ENCODE measurements at regions not wholly inside any gene's neighbourhood (a gene's known extent, or its start where the extent isn't known, plus 50 kb on each side); places are given as distances from the start of the nearest gene placed in this dataset.

- H3K9me3 Mint-ChIP-seq = no peaks in the 10 kb centered on the region
- H3K27ac ChIP-seq (ENCODE audit: low read length) = no peak overlapping the region
- peaks cover 3 to 21% of the 10 kb centered on the region in 2 donors for H3K27me3 Mint-ChIP-seq
- peaks cover 0 to 4% of the 10 kb centered on the region in 2 experiments for H3K27me3 ChIP-seq (replicated peaks in 1 of 2; ENCODE audit: control insufficient read depth in 2 of 2, extremely low read depth in 1 of 2, insufficient read depth in 2 of 2, low read length in 1 of 2)
- no peak overlapping the region for H3K27ac Mint-ChIP-seq
- no peak for DNase-seq
- H3K9me3 ChIP-seq = no peaks in the 10 kb centered on the region
- no peak for ATAC-seq (replicated peaks in 1 of 4)
- H3K4me3 ChIP-seq (ENCODE audit: control insufficient read depth in 1 of 2, extremely low read depth in 1 of 2, low read length in 1 of 2) = no peak overlapping the region
- 0% methylated on average over 1 of the region's 4 CpGs for WGBS (ENCODE audit: insufficient coverage)
- POLR2A ChIA-PET = no interaction called here
- H3K4me1 ChIP-seq (ENCODE audit: control insufficient read depth in 1 of 2, extremely low read depth in 1 of 2, insufficient read depth in 2 of 2, low read length in 2 of 2) = no peaks in the 10 kb centered on the region
- CTCF ChIA-PET = interaction anchor here in 1 of 2 donors (0.5 kb wide), 1 partner anchor 334 kb away, joined by 3 read pairs; no protein-coding TSS in a partner anchor
- peaks cover 0 to 6% (median 3%) of the 10 kb centered on the region in 3 donors for H3K4me1 Mint-ChIP-seq
- H3K4me3 Mint-ChIP-seq = no peak overlapping the region
- no peaks in the 10 kb centered on the region for H3K36me3 Mint-ChIP-seq
- H3K36me3 ChIP-seq (ENCODE audit: control insufficient read depth in 2 of 2, extremely low read depth in 1 of 2, insufficient read depth in 1 of 2, low read length in 1 of 2) = no peaks in the 10 kb centered on the region
Measured at GRCh38 chr7:94054130-94054529, 50.0 kb upstream of the BET1 start.

- CTCF ChIA-PET = interaction anchor here in 1 of 2 donors (0.6 to 0.7 kb wide), 2 partner anchors 32 to 169 kb away, joined by 3 read pairs; no protein-coding TSS in a partner anchor
- no peak overlapping the region for H3K27ac Mint-ChIP-seq
- Histone ChIP-seq H3K27ac (ENCODE audit: low read length) (no peak overlapping the region), H3K36me3 (ENCODE audit: control insufficient read depth in 2 of 2, extremely low read depth in 1 of 2, insufficient read depth in 1 of 2, low read length in 1 of 2) (no peaks in the 10 kb centered on the region), H3K9me3 (no peaks in the 10 kb centered on the region), H3K27me3 (replicated peaks in 1 of 2; ENCODE audit: control insufficient read depth in 2 of 2, extremely low read depth in 1 of 2, insufficient read depth in 2 of 2, low read length in 1 of 2) (peaks cover 0 to 3% of the 10 kb centered on the region in 2 experiments), H3K4me1 (ENCODE audit: control insufficient read depth in 1 of 2, extremely low read depth in 1 of 2, insufficient read depth in 2 of 2, low read length in 2 of 2) (no peaks in the 10 kb centered on the region), H3K4me3 (ENCODE audit: control insufficient read depth in 1 of 2, extremely low read depth in 1 of 2, low read length in 1 of 2) (no peak overlapping the region)
- DNase-seq (no peak), ATAC-seq (replicated peaks in 1 of 4) (no peak)
- no peaks in the 10 kb centered on the region for H3K36me3 Mint-ChIP-seq
- H3K9me3 Mint-ChIP-seq = no peaks in the 10 kb centered on the region
- POLR2A ChIA-PET = no interaction called here
- no peaks in the 10 kb centered on the region for H3K4me1 Mint-ChIP-seq
- no peak overlapping the region for H3K4me3 Mint-ChIP-seq
- H3K27me3 Mint-ChIP-seq = peaks cover 14 to 16% of the 10 kb centered on the region in 2 donors
Measured at GRCh38 chr7:94055963-94056362, 51.8 kb upstream of the BET1 start.

- no peaks in the 10 kb centered on the region for H3K36me3 ChIP-seq (ENCODE audit: control insufficient read depth in 2 of 2, extremely low read depth in 1 of 2, insufficient read depth in 1 of 2, low read length in 1 of 2)
- H3K9me3 Mint-ChIP-seq = no peaks in the 10 kb centered on the region
- DNase-seq (no peak), ATAC-seq (replicated peaks in 1 of 4) (no peak)
- no peak overlapping the region for H3K27ac ChIP-seq (ENCODE audit: low read length)
- no peak overlapping the region for H3K4me3 Mint-ChIP-seq
- H3K27me3 ChIP-seq (replicated peaks in 1 of 2; ENCODE audit: control insufficient read depth in 2 of 2, extremely low read depth in 1 of 2, insufficient read depth in 2 of 2, low read length in 1 of 2) = peaks cover 0 to 3% of the 10 kb centered on the region in 2 experiments
- H3K9me3 ChIP-seq = no peaks in the 10 kb centered on the region
- 73% methylated on average over 2 of the region's 3 CpGs for WGBS (ENCODE audit: insufficient coverage)
- POLR2A ChIA-PET = no interaction called here
- H3K4me3 ChIP-seq (ENCODE audit: control insufficient read depth in 1 of 2, extremely low read depth in 1 of 2, low read length in 1 of 2) = no peak overlapping the region
- no peak overlapping the region for H3K27ac Mint-ChIP-seq
- H3K4me1 Mint-ChIP-seq = no peaks in the 10 kb centered on the region
- H3K4me1 ChIP-seq (ENCODE audit: control insufficient read depth in 1 of 2, extremely low read depth in 1 of 2, insufficient read depth in 2 of 2, low read length in 2 of 2) = no peaks in the 10 kb centered on the region
- CTCF ChIA-PET = interaction anchor here in 1 of 2 donors (0.6 kb wide), 1 partner anchor 168 kb away, joined by 3 read pairs; no protein-coding TSS in a partner anchor
- peaks cover 20 to 21% of the 10 kb centered on the region in 2 donors for H3K27me3 Mint-ChIP-seq
- no peaks in the 10 kb centered on the region for H3K36me3 Mint-ChIP-seq
Measured at GRCh38 chr7:94056796-94057207, 52.6 kb upstream of the BET1 start.

- Histone ChIP-seq H3K27me3 (replicated peaks in 1 of 2; ENCODE audit: control insufficient read depth in 2 of 2, extremely low read depth in 1 of 2, insufficient read depth in 2 of 2, low read length in 1 of 2) (peaks cover 2 to 3% of the 10 kb centered on the region in 2 experiments), H3K4me1 (ENCODE audit: control insufficient read depth in 1 of 2, extremely low read depth in 1 of 2, insufficient read depth in 2 of 2, low read length in 2 of 2) (no peaks in the 10 kb centered on the region), H3K27ac (ENCODE audit: low read length) (no peak overlapping the region), H3K36me3 (ENCODE audit: control insufficient read depth in 2 of 2, extremely low read depth in 1 of 2, insufficient read depth in 1 of 2, low read length in 1 of 2) (no peaks in the 10 kb centered on the region), H3K9me3 (no peaks in the 10 kb centered on the region), H3K4me3 (ENCODE audit: control insufficient read depth in 1 of 2, extremely low read depth in 1 of 2, low read length in 1 of 2) (no peak overlapping the region)
- Mint-ChIP-seq H3K36me3 (no peaks in the 10 kb centered on the region), H3K27me3 (peaks cover 27 to 29% of the 10 kb centered on the region in 2 donors), H3K4me1 (no peaks in the 10 kb centered on the region), H3K9me3 (no peaks in the 10 kb centered on the region), H3K4me3 (no peak overlapping the region), H3K27ac (no peak overlapping the region)
- DNase-seq (no peak), ATAC-seq (replicated peaks in 1 of 4) (no peak)
- 80% methylated on average over 2 of the region's 4 CpGs for WGBS (ENCODE audit: insufficient coverage)
- ChIA-PET POLR2A (no interaction called here), CTCF (no interaction called here)
Measured at GRCh38 chr7:94057955-94058354, 53.8 kb upstream of the BET1 start.

- H3K4me3 ChIP-seq (ENCODE audit: control insufficient read depth in 1 of 2, extremely low read depth in 1 of 2, low read length in 1 of 2) = no peak overlapping the region
- peaks cover 0 to under 1% of the 10 kb centered on the region in 2 experiments for H3K4me1 ChIP-seq (ENCODE audit: control insufficient read depth in 1 of 2, extremely low read depth in 1 of 2, insufficient read depth in 2 of 2, low read length in 2 of 2)
- H3K9me3 Mint-ChIP-seq = no peaks in the 10 kb centered on the region
- no peak overlapping the region for H3K27ac ChIP-seq (ENCODE audit: low read length)
- H3K9me3 ChIP-seq = no peaks in the 10 kb centered on the region
- peaks cover 2 to 3% of the 10 kb centered on the region in 2 experiments for H3K27me3 ChIP-seq (replicated peaks in 1 of 2; ENCODE audit: control insufficient read depth in 2 of 2, extremely low read depth in 1 of 2, insufficient read depth in 2 of 2, low read length in 1 of 2)
- ChIA-PET CTCF (no interaction called here), POLR2A (interaction anchor here in 1 of 2 donors (0.6 kb wide), 1 partner anchor 8 kb away, joined by 3 read pairs; no protein-coding TSS in a partner anchor)
- H3K4me3 Mint-ChIP-seq = no peak overlapping the region
- no peaks in the 10 kb centered on the region for H3K36me3 ChIP-seq (ENCODE audit: control insufficient read depth in 2 of 2, extremely low read depth in 1 of 2, insufficient read depth in 1 of 2, low read length in 1 of 2)
- H3K4me1 Mint-ChIP-seq = peaks cover 0 to 5% (median 5%) of the 10 kb centered on the region in 3 donors
- H3K27ac Mint-ChIP-seq = no peak overlapping the region
- ATAC-seq (replicated peaks in 1 of 4) (no peak), DNase-seq (no peak)
- peaks cover 27 to 28% of the 10 kb centered on the region in 2 donors for H3K27me3 Mint-ChIP-seq
- WGBS (ENCODE audit: insufficient coverage) = no CpG with 5 or more reads among the region's 5 CpGs
- H3K36me3 Mint-ChIP-seq = no peaks in the 10 kb centered on the region
Measured at GRCh38 chr7:94059746-94060145, 55.6 kb upstream of the BET1 start.

- H3K36me3 Mint-ChIP-seq = no peaks in the 10 kb centered on the region
- H3K27me3 Mint-ChIP-seq = peaks cover 27 to 33% of the 10 kb centered on the region in 2 donors
- Histone ChIP-seq H3K27ac (ENCODE audit: low read length) (no peak overlapping the region), H3K36me3 (ENCODE audit: control insufficient read depth in 2 of 2, extremely low read depth in 1 of 2, insufficient read depth in 1 of 2, low read length in 1 of 2) (no peaks in the 10 kb centered on the region), H3K4me1 (ENCODE audit: control insufficient read depth in 1 of 2, extremely low read depth in 1 of 2, insufficient read depth in 2 of 2, low read length in 2 of 2) (peaks cover 0 to 6% of the 10 kb centered on the region in 2 experiments), H3K4me3 (ENCODE audit: control insufficient read depth in 1 of 2, extremely low read depth in 1 of 2, low read length in 1 of 2) (no peak overlapping the region), H3K9me3 (no peaks in the 10 kb centered on the region), H3K27me3 (replicated peaks in 1 of 2; ENCODE audit: control insufficient read depth in 2 of 2, extremely low read depth in 1 of 2, insufficient read depth in 2 of 2, low read length in 1 of 2) (peaks cover 2 to 3% of the 10 kb centered on the region in 2 experiments)
- no peak overlapping the region for H3K27ac Mint-ChIP-seq
- POLR2A ChIA-PET = interaction anchor here in 1 of 2 donors (0.6 kb wide), 1 partner anchor 704 kb away, joined by 3 read pairs; no protein-coding TSS in a partner anchor
- peaks cover 8 to 15% (median 9%) of the 10 kb centered on the region in 3 donors for H3K4me1 Mint-ChIP-seq
- ATAC-seq (replicated peaks in 1 of 4) (no peak), DNase-seq (no peak)
- H3K9me3 Mint-ChIP-seq = no peaks in the 10 kb centered on the region
- WGBS (ENCODE audit: insufficient coverage) = no CpG with 5 or more reads among the region's 5 CpGs
- no peak overlapping the region for H3K4me3 Mint-ChIP-seq
- CTCF ChIA-PET = no interaction called here
Measured at GRCh38 chr7:94060752-94061151, 56.6 kb upstream of the BET1 start.

GRCh38 chr7:94061326-94061725, 57.2 kb upstream of the BET1 start:
- Histone ChIP-seq H3K27me3 (replicated peaks in 1 of 2; ENCODE audit: control insufficient read depth in 2 of 2, extremely low read depth in 1 of 2, insufficient read depth in 2 of 2, low read length in 1 of 2) (peaks cover 2 to 3% of the 10 kb centered on the region in 2 experiments), H3K36me3 (ENCODE audit: control insufficient read depth in 2 of 2, extremely low read depth in 1 of 2, insufficient read depth in 1 of 2, low read length in 1 of 2) (no peaks in the 10 kb centered on the region), H3K4me3 (ENCODE audit: control insufficient read depth in 1 of 2, extremely low read depth in 1 of 2, low read length in 1 of 2) (no peak overlapping the region), H3K27ac (ENCODE audit: low read length) (no peak overlapping the region), H3K4me1 (ENCODE audit: control insufficient read depth in 1 of 2, extremely low read depth in 1 of 2, insufficient read depth in 2 of 2, low read length in 2 of 2) (peaks cover 0 to 6% of the 10 kb centered on the region in 2 experiments), H3K9me3 (no peaks in the 10 kb centered on the region)
- H3K9me3 Mint-ChIP-seq = no peaks in the 10 kb centered on the region
- H3K36me3 Mint-ChIP-seq = no peaks in the 10 kb centered on the region
- CTCF ChIA-PET = no interaction called here
- H3K4me3 Mint-ChIP-seq = no peak overlapping the region
- H3K4me1 Mint-ChIP-seq = peaks cover 8 to 17% (median 9%) of the 10 kb centered on the region in 3 donors
- peaks cover 27 to 33% of the 10 kb centered on the region in 2 donors for H3K27me3 Mint-ChIP-seq
- POLR2A ChIA-PET = no interaction called here
- ATAC-seq (replicated peaks in 1 of 4) (no peak), DNase-seq (no peak)
- H3K27ac Mint-ChIP-seq = no peak overlapping the region
- no CpG with 5 or more reads among the region's 3 CpGs for WGBS (ENCODE audit: insufficient coverage)
